Osteocyte (in vitro differentiated cells): ENCODE measurements at regions not wholly inside any gene's neighbourhood (a gene's known extent, or its start where the extent isn't known, plus 50 kb on each side); places are given as distances from the start of the nearest gene placed in this dataset.

Experiments used
- DNase-seq: peaks from one replicate; pipeline ENCODE4 v3.0.0; 2021; ENCODE audit warnings: mixed read lengths; ENCODE audit not compliant: unreplicated experiment; ENCODE audit errors: extremely low spot score
- H3K27ac Mint-ChIP-seq: one replicate; pipeline ENCODE4 v1.8.0; 2021; ENCODE audit warnings: mild to moderate bottlenecking, mixed read lengths; ENCODE audit not compliant: unreplicated experiment
- H3K27me3 Mint-ChIP-seq: one replicate; pipeline ENCODE4 v1.8.0; 2021; ENCODE audit warnings: mixed read lengths; ENCODE audit not compliant: unreplicated experiment
- H3K36me3 Mint-ChIP-seq: one replicate; pipeline ENCODE4 v1.8.0; 2021; ENCODE audit warnings: mixed read lengths; ENCODE audit not compliant: unreplicated experiment
- H3K4me1 Mint-ChIP-seq: one replicate; pipeline ENCODE4 v1.8.0; 2021; ENCODE audit warnings: mixed read lengths; ENCODE audit not compliant: unreplicated experiment
- H3K4me3 Mint-ChIP-seq: one replicate; pipeline ENCODE4 v1.8.0; 2021; ENCODE audit warnings: mild to moderate bottlenecking, moderate library complexity, mixed read lengths; ENCODE audit not compliant: unreplicated experiment
- H3K9me3 Mint-ChIP-seq: one replicate; pipeline ENCODE4 v1.8.0; 2021; ENCODE audit warnings: mixed read lengths; ENCODE audit not compliant: unreplicated experiment
- CTCF ChIP-seq: fragments of 200-600 bp; sonication (generic); IDR thresholded peaks from 2 replicates; pipeline ENCODE4 v1.5.0; 2021; ENCODE audit warnings: antibody characterized with exemption, mild to moderate bottlenecking, moderate library complexity

GRCh38 chr5:174307656-174308271 lies 262.3 kb downstream of the NSG2 start:
- peak; percentile 69 for DNase-seq
- no peak overlapping the region for H3K27ac Mint-ChIP-seq
- no peaks in the 10 kb centered on the region for H3K9me3 Mint-ChIP-seq
- no peak overlapping the region for H3K4me3 Mint-ChIP-seq
- H3K27me3 Mint-ChIP-seq: peaks cover 26% of the 10 kb centered on the region
- peaks cover 2% of the 10 kb centered on the region for H3K4me1 Mint-ChIP-seq
- no peaks in the 10 kb centered on the region for H3K36me3 Mint-ChIP-seq
- TF ChIP-seq CTCF: no peak

- no peaks in the 10 kb centered on the region for H3K9me3 Mint-ChIP-seq
- H3K27me3 Mint-ChIP-seq: peaks cover 20% of the 10 kb centered on the region
- no peak overlapping the region for H3K27ac Mint-ChIP-seq
- H3K36me3 Mint-ChIP-seq: no peaks in the 10 kb centered on the region
- DNase-seq: peak; percentile 72
- TF ChIP-seq CTCF: no peak
- no peak overlapping the region for H3K4me3 Mint-ChIP-seq
- peaks cover 4% of the 10 kb centered on the region for H3K4me1 Mint-ChIP-seq
These were observed 263.8 kb downstream of the NSG2 start for GRCh38 chr5:174309131-174309795.

- no peak for TF ChIP-seq CTCF
- H3K27ac Mint-ChIP-seq: no peak overlapping the region
- no peaks in the 10 kb centered on the region for H3K36me3 Mint-ChIP-seq
- peaks cover 6% of the 10 kb centered on the region for H3K4me1 Mint-ChIP-seq
- H3K4me3 Mint-ChIP-seq: no peak overlapping the region
- H3K27me3 Mint-ChIP-seq: peaks cover 20% of the 10 kb centered on the region
- DNase-seq: peak; percentile 25
- H3K9me3 Mint-ChIP-seq: no peaks in the 10 kb centered on the region
These were observed 264.7 kb downstream of the NSG2 start for GRCh38 chr5:174310243-174310642.

- no peaks in the 10 kb centered on the region for H3K9me3 Mint-ChIP-seq
- no peak for TF ChIP-seq CTCF
- no peak for DNase-seq
- peaks cover 6% of the 10 kb centered on the region for H3K4me1 Mint-ChIP-seq
- H3K4me3 Mint-ChIP-seq: peak overlapping the region; percentile 27
- H3K36me3 Mint-ChIP-seq: no peaks in the 10 kb centered on the region
- H3K27ac Mint-ChIP-seq: no peak overlapping the region
- peaks cover 20% of the 10 kb centered on the region for H3K27me3 Mint-ChIP-seq
These were observed 265.2 kb downstream of the NSG2 start for GRCh38 chr5:174310706-174311105.

- H3K27ac Mint-ChIP-seq: no peak overlapping the region
- peak overlapping the region; percentile 27 for H3K4me3 Mint-ChIP-seq
- no peaks in the 10 kb centered on the region for H3K36me3 Mint-ChIP-seq
- TF ChIP-seq CTCF: no peak
- no peaks in the 10 kb centered on the region for H3K9me3 Mint-ChIP-seq
- H3K27me3 Mint-ChIP-seq: peaks cover 20% of the 10 kb centered on the region
- H3K4me1 Mint-ChIP-seq: peaks cover 6% of the 10 kb centered on the region
- DNase-seq: peak; percentile 78
These were observed 265.6 kb downstream of the NSG2 start for GRCh38 chr5:174311121-174311520.
